ENCODE measurements at regions not wholly inside any gene's neighbourhood (a gene's known extent, or its start where the extent isn't known, plus 50 kb on each side); places are given as distances from the start of the nearest gene placed in this dataset.

GRCh38 chr18:67568166-67568565 lies 51.6 kb upstream of the DSEL start:
- TF ChIP-seq CTCF (IDR thresholded peaks at IDR 0.05; ENCODE audit: borderline replicate concordance) = no peak
- Histone ChIP-seq H3K36me3 (no peaks in the 10 kb centered on the region), H3K9me3 (replicated peaks) (no peaks in the 10 kb centered on the region), H3K4me1 (no peaks in the 10 kb centered on the region), H3K27me3 (ENCODE audit: low read depth) (no peaks in the 10 kb centered on the region), H3K4me3 (no peak overlapping the region), H3K27ac (replicated peaks) (no peak overlapping the region)
- intact Hi-C loops (cut with micrococcal nuclease) = no loop called here
- DNase-seq = no peak
